ENCODE measurements at regions not wholly inside any gene's neighbourhood (a gene's known extent, or its start where the extent isn't known, plus 50 kb on each side); places are given as distances from the start of the nearest gene placed in this dataset.
"Not testable (repeated sequence)": the region's sequence is repeated elsewhere in the genome, so short reads cannot be mapped to it uniquely, and the experiment has no call there.

DNA sequence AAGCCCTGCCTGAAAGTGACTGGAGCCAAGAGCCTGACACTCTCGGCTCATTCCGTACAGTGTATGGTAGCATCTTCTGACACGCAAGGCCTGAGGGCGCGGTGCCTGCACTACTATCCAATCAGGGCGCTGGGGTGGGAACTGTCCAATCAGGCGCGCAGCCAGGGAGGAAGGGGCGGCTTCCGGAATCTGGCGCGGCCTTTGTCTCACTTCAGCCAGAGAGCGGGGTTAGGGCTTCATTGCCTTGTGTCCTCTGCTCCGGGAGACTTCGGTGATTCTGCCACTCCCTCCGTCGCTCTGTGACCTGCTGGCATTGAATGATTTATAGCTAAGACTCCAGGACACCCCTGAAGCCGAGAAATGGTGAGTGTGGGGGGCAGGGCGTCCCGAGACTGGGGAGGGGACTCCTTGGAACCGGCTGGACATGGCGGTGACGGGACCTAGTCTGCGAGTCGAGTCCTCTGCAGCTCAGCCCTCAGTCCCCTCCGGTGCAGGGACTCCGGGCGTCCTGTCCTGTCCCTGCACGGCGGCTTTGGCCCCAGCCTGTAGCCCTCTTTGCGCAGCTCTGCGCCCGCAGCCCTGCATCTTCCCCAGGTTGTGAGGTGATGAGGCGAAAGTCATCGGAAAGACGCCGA is 183.4 kb downstream of the LIPI start:
- peak; percentile 34 to 54 (median 48) for TF ChIP-seq POLR2AphosphoS5 (IDR thresholded peaks at IDR 0.05)
- Histone ChIP-seq H3K27ac (peak overlapping the region; percentile 57 to 87 (median 76)), H3K4me3 (peak overlapping the region; percentile 49 to 61 (median 56))
- H3K4me1 ChIP-seq; H3K36me3 ChIP-seq; in situ Hi-C loops (cut with MboI; ENCODE audit: low pct_ligation_motif_present in 1 of 4, low pct_unique_long_range_greater_than_20kb in 1 of 4, low sequenced_read_pairs in 3 of 4); intact Hi-C loops (cut with DNase I; ENCODE audit: low total_unique reads); H3K9me3 ChIP-seq; H3K27me3 ChIP-seq: not testable (repeated sequence)
- 0% methylated on average over 24 of the region's 37 CpGs; no CpG with 5 or more reads in 1 of the 2 donors for WGBS, 2 donors (ENCODE audit: low coverage in 1 of 2)
- DNase-seq: peak; percentile 89

DNA sequence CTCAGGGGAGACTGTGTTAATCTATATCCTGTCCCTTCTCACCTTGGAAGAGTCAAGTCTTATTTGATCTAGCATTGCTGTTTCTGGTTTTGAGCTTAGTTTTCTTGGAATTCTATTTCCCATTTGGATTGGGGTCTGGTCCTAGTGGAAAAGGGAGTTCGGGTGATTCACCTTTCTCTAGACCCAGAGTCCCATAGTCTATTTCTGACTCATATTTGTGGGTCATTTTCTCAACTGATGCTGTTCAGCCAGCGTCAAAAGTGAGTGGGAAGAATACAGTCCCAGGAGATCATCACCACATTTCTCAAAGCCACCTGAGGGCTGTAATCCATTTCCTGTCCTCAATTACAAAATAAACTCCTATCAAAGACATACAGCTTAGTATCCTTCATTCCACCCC is 190.6 kb downstream of the LIPI start:
- H3K4me1 ChIP-seq; H3K27me3 ChIP-seq; H3K9me3 ChIP-seq; in situ Hi-C loops (cut with MboI; ENCODE audit: low pct_ligation_motif_present in 1 of 4, low pct_unique_long_range_greater_than_20kb in 1 of 4, low sequenced_read_pairs in 3 of 4); H3K4me3 ChIP-seq; H3K27ac ChIP-seq; DNase-seq; intact Hi-C loops (cut with DNase I; ENCODE audit: low total_unique reads); H3K36me3 ChIP-seq: not testable (repeated sequence)
- 63 to 83% methylated on average over 1 to 2 of the region's 2 CpGs for WGBS, 2 donors (ENCODE audit: low coverage in 1 of 2)

DNA sequence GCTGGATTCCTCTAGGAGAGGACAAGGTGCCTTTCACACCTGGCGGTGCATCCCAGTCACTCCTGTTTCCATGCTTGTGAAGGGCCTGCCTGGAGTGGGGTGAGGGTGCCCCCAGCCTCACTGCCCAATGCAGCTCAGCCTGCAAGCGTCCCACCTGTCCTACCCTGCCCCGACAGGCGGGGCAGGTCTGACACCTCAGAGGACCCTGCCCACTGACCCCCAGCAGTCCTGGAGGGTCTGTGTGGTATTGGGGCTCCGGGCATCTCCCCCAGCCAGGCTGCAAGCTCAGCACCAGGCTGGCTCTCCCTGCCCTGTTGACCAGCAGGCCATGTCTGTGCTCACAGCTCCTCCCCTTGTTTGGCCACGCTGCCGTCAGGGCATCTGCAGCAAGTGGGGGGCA is 194.9 kb downstream of the LIPI start:
- H3K4me1 ChIP-seq; H3K27ac ChIP-seq; DNase-seq; intact Hi-C loops (cut with DNase I; ENCODE audit: low total_unique reads); H3K36me3 ChIP-seq; H3K4me3 ChIP-seq; H3K27me3 ChIP-seq; H3K9me3 ChIP-seq; in situ Hi-C loops (cut with MboI; ENCODE audit: low pct_ligation_motif_present in 1 of 4, low pct_unique_long_range_greater_than_20kb in 1 of 4, low sequenced_read_pairs in 3 of 4): not testable (repeated sequence)
- 91% methylated on average over 4 of the region's 7 CpGs; no CpG with 5 or more reads in 1 of the 2 donors for WGBS, 2 donors (ENCODE audit: low coverage in 1 of 2)

DNA sequence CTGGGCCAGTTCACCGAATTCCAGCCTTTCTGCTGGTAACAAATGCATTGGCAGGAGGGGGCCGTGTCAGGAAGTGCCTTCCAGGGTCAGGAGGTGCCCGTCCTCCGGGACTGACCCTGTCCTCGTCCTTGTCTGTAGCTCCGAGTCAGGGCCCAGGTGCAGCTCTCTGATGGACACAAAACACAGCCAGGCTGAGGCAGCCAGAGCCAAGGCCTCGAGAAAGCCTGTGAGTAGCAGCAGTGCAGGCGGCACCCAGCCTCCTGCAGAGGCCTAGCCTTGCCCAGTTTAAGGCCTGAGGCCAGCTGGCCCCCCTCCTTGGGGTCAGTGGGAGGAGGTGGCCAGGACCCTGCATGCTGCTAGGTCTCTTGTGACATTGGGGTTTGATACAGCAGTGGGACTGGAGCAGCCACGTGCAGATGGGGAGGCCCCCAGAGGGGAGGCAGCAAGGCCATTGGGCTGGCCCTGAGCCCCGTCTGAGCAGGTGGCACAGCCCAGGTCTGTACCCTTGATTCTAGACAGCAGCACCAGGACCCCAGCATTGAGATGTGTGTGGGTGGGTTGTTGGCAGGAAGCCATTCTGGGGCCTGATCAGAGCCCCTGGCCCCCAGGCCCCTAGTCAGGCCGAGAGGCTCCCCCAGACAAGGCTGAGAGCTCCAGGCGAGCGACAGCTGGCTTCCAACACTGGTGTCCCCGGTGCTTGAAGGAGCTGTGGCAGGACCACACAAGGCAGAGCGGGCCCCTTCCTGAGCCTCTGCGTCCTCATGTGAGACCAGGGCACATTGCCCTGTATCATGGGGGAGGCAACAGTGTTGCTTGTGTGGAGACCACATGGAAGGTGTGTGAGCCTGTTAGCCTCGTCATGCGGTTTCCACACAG is 196.9 kb downstream of the LIPI start:
- WGBS, 2 donors (ENCODE audit: low coverage in 1 of 2): 86% methylated on average over 9 of the region's 18 CpGs; no CpG with 5 or more reads in 1 of the 2 donors
- in situ Hi-C loops (cut with MboI; ENCODE audit: low pct_ligation_motif_present in 1 of 4, low pct_unique_long_range_greater_than_20kb in 1 of 4, low sequenced_read_pairs in 3 of 4); H3K36me3 ChIP-seq; intact Hi-C loops (cut with DNase I; ENCODE audit: low total_unique reads); H3K4me1 ChIP-seq; H3K4me3 ChIP-seq; H3K27me3 ChIP-seq; H3K9me3 ChIP-seq; H3K27ac ChIP-seq; DNase-seq: not testable (repeated sequence)

DNA sequence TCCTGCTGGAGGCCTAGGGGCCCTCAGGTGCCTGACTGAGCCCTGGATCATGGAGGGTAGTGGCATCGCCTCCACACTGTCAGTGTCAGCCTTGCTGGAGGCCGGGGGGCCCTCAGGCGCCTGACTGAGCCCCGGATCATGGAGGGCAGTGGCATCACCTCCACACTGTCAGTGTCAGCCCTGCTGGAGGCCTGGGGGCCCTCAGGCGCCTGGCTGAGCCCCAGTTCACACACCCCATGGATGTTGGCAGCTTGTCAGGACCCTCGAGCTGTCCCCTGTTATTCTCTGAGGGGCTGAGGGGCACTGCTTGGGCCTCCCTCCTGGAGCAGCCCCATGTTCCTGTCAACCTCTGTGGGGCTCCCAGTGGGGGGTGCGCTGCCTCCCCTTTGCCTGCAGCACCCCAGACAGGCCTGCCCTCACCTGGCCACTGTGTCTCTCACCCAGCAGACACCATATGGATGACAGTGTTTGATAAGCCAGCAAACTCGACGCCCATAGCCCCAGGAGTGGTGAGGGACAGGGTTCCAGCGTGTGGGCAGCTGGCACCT is 197.6 kb downstream of the LIPI start:
- no peaks in the 10 kb centered on the region for H3K9me3 ChIP-seq
- no peaks in the 10 kb centered on the region for H3K27me3 ChIP-seq
- no peak overlapping the region for H3K4me3 ChIP-seq
- 87% methylated on average over 7 of the region's 10 CpGs; no CpG with 5 or more reads in 1 of the 2 donors for WGBS, 2 donors (ENCODE audit: low coverage in 1 of 2)
- intact Hi-C loops (cut with DNase I; ENCODE audit: low total_unique reads) (no loop called here), in situ Hi-C loops (cut with MboI; ENCODE audit: low pct_ligation_motif_present in 1 of 4, low pct_unique_long_range_greater_than_20kb in 1 of 4, low sequenced_read_pairs in 3 of 4) (no loop called here)
- H3K4me1 ChIP-seq: no peaks in the 10 kb centered on the region
- H3K36me3 ChIP-seq: no peaks in the 10 kb centered on the region
- TF ChIP-seq POLR2A (IDR thresholded peaks at IDR 0.05): no peak
- TF ChIP-seq, protein P1, sequence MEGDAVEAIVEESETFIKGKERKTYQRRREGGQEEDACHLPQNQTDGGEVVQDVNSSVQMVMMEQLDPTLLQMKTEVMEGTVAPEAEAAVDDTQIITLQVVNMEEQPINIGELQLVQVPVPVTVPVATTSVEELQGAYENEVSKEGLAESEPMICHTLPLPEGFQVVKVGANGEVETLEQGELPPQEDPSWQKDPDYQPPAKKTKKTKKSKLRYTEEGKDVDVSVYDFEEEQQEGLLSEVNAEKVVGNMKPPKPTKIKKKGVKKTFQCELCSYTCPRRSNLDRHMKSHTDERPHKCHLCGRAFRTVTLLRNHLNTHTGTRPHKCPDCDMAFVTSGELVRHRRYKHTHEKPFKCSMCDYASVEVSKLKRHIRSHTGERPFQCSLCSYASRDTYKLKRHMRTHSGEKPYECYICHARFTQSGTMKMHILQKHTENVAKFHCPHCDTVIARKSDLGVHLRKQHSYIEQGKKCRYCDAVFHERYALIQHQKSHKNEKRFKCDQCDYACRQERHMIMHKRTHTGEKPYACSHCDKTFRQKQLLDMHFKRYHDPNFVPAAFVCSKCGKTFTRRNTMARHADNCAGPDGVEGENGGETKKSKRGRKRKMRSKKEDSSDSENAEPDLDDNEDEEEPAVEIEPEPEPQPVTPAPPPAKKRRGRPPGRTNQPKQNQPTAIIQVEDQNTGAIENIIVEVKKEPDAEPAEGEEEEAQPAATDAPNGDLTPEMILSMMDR (IDR thresholded peaks at IDR 0.05): no peak
- no peak for DNase-seq
- H3K27ac ChIP-seq: no peak overlapping the region

DNA sequence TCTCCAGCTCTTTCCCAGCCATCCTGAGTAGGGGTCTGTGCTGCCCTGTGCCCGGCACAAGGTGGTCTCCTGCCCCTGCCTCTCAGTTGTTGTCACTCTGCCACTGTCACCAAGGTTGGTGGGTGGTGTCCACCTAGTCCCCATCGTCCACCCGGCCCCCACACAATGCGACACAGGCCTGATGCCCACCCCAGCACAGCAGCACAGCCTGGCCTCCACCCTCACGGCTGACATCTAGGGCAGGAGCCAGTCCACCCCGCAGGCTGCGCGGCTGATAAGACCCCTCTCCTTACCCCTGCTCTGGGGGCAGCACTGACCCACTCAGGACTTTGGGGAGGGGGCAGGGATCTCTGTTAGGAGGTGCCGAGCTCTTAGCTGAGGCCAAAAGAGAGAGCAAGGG is 198.3 kb downstream of the LIPI start:
- in situ Hi-C loops (cut with MboI; ENCODE audit: low pct_ligation_motif_present in 1 of 4, low pct_unique_long_range_greater_than_20kb in 1 of 4, low sequenced_read_pairs in 3 of 4): no loop called here
- H3K27me3 ChIP-seq: no peaks in the 10 kb centered on the region
- H3K4me3 ChIP-seq: no peak overlapping the region
- H3K4me1 ChIP-seq: no peaks in the 10 kb centered on the region
- intact Hi-C loops (cut with DNase I; ENCODE audit: low total_unique reads): no loop called here
- H3K9me3 ChIP-seq: no peaks in the 10 kb centered on the region
- H3K36me3 ChIP-seq: no peaks in the 10 kb centered on the region
- no peak for TF ChIP-seq EP300 (IDR thresholded peaks at IDR 0.05; ENCODE audit: low read depth)
- TF ChIP-seq, protein P1 (IDR thresholded peaks at IDR 0.05): no peak
- no peak for TF ChIP-seq POLR2A (IDR thresholded peaks at IDR 0.05)
- no peak for TF ChIP-seq POLR2AphosphoS5 (IDR thresholded peaks at IDR 0.05)
- 91% methylated on average over 9 of the region's 9 CpGs; no CpG with 5 or more reads in 1 of the 2 donors for WGBS, 2 donors (ENCODE audit: low coverage in 1 of 2)
- H3K27ac ChIP-seq: no peak overlapping the region
- DNase-seq: no peak

DNA sequence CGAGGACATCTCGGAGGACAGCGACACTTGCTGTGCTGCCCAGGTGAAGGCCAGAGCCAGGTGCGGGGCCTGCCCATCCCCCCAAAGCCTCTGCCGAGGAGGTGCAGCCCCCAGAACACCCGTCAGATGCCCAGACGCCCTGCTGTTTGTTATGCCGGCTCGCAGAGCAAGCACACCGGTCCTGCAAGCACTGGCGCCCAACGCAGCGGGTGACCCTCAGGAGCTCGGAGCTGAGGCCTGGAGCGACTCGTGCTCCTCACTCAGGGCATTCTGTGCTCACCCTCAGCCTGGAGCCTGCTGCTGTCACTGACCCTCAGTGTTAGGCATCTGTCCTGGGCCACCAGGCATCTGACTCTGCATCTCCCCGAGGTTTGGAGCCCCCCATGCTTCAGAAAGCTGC is 199.0 kb downstream of the LIPI start:
- H3K27ac ChIP-seq; H3K4me3 ChIP-seq; H3K9me3 ChIP-seq; in situ Hi-C loops (cut with MboI; ENCODE audit: low pct_ligation_motif_present in 1 of 4, low pct_unique_long_range_greater_than_20kb in 1 of 4, low sequenced_read_pairs in 3 of 4); H3K36me3 ChIP-seq; H3K27me3 ChIP-seq; DNase-seq; intact Hi-C loops (cut with DNase I; ENCODE audit: low total_unique reads); H3K4me1 ChIP-seq: not testable (repeated sequence)
- 91% methylated on average over 17 of the region's 17 CpGs; no CpG with 5 or more reads in 1 of the 2 donors for WGBS, 2 donors (ENCODE audit: low coverage in 1 of 2)

DNA sequence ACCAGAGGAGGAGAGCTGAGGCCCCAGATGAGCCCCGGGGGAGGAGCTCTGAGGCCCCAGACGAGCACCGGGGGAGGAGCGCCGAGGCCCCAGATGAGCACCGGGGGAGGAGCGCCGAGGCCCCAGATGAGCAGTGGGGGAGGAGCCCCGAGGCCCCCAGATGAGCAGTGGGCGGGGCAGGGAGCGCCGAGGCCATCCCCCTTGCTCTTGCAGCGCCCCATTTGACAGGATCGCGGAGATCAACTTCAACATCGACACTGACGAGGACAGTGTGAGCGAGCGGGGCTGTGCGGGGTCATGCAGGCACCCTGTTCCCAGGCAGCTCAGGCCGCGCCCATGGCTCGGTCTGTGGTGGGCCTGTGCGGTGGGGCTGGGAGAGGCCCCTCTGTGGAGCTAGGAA is 199.6 kb downstream of the LIPI start:
- WGBS, 2 donors (ENCODE audit: low coverage in 1 of 2): 88% methylated on average over 19 of the region's 24 CpGs; no CpG with 5 or more reads in 1 of the 2 donors
- H3K36me3 ChIP-seq; intact Hi-C loops (cut with DNase I; ENCODE audit: low total_unique reads); H3K27ac ChIP-seq; H3K27me3 ChIP-seq; in situ Hi-C loops (cut with MboI; ENCODE audit: low pct_ligation_motif_present in 1 of 4, low pct_unique_long_range_greater_than_20kb in 1 of 4, low sequenced_read_pairs in 3 of 4); H3K4me1 ChIP-seq; DNase-seq; H3K9me3 ChIP-seq; H3K4me3 ChIP-seq: not testable (repeated sequence)
